ENCODE measurements at regions not wholly inside any gene's neighbourhood (a gene's known extent, or its start where the extent isn't known, plus 50 kb on each side); places are given as distances from the start of the nearest gene placed in this dataset.

GRCh38 chr10:24153031-24153430 is 55.9 kb upstream of the KIAA1217 start:
- Histone ChIP-seq H3F3A (ENCODE audit: insufficient read depth, low read length, poor library complexity, severe bottlenecking) (no peaks in the 10 kb centered on the region), H3K27ac (ENCODE audit: low read length) (no peak overlapping the region), H3K4me3 (ENCODE audit: low read length) (no peak overlapping the region), H3K9ac (ENCODE audit: low read length) (no peak overlapping the region), H3K4me2 (ENCODE audit: low read length) (no peak overlapping the region), H3K79me2 (replicated peaks; ENCODE audit: insufficient read depth, low read length) (no peaks in the 10 kb centered on the region), H2AFZ (ENCODE audit: low read depth, low read length) (no peak overlapping the region), H3K27me3 (ENCODE audit: insufficient read depth, low read depth, low read length) (no peaks in the 10 kb centered on the region), H3K36me3 (ENCODE audit: insufficient read depth, low read length) (no peaks in the 10 kb centered on the region), H3K9me2 (ENCODE audit: insufficient read depth, low read length) (no peaks in the 10 kb centered on the region), H4K20me1 (ENCODE audit: insufficient read depth) (no peaks in the 10 kb centered on the region), H3K9me3 (ENCODE audit: low read length) (no peaks in the 10 kb centered on the region)
- TF ChIP-seq TAF1 (IDR thresholded peaks at IDR 0.05; ENCODE audit: low read depth) (no peak), POLR2AphosphoS5 (IDR thresholded peaks at IDR 0.05) (no peak), SMC3 (conservative IDR thresholded peaks at IDR 0.05; ENCODE audit: poor library complexity) (no peak), EP300 (conservative IDR thresholded peaks at IDR 0.05; ENCODE audit: poor library complexity, severe bottlenecking) (no peak), EZH2 (IDR thresholded peaks at IDR 0.05; ENCODE audit: borderline replicate concordance, insufficient read depth, low read length, poor library complexity, severe bottlenecking) (no peak), CTCF (IDR thresholded peaks at IDR 0.05; ENCODE audit: poor library complexity, severe bottlenecking) (no peak), RAD21 (conservative IDR thresholded peaks at IDR 0.05) (no peak), MXI1 (conservative IDR thresholded peaks at IDR 0.05; ENCODE audit: poor library complexity, severe bottlenecking) (no peak)
- TF ChIP-seq, protein P1, sequence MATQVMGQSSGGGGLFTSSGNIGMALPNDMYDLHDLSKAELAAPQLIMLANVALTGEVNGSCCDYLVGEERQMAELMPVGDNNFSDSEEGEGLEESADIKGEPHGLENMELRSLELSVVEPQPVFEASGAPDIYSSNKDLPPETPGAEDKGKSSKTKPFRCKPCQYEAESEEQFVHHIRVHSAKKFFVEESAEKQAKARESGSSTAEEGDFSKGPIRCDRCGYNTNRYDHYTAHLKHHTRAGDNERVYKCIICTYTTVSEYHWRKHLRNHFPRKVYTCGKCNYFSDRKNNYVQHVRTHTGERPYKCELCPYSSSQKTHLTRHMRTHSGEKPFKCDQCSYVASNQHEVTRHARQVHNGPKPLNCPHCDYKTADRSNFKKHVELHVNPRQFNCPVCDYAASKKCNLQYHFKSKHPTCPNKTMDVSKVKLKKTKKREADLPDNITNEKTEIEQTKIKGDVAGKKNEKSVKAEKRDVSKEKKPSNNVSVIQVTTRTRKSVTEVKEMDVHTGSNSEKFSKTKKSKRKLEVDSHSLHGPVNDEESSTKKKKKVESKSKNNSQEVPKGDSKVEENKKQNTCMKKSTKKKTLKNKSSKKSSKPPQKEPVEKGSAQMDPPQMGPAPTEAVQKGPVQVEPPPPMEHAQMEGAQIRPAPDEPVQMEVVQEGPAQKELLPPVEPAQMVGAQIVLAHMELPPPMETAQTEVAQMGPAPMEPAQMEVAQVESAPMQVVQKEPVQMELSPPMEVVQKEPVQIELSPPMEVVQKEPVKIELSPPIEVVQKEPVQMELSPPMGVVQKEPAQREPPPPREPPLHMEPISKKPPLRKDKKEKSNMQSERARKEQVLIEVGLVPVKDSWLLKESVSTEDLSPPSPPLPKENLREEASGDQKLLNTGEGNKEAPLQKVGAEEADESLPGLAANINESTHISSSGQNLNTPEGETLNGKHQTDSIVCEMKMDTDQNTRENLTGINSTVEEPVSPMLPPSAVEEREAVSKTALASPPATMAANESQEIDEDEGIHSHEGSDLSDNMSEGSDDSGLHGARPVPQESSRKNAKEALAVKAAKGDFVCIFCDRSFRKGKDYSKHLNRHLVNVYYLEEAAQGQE (IDR thresholded peaks at IDR 0.05; ENCODE audit: borderline replicate concordance), result no peak

DNA sequence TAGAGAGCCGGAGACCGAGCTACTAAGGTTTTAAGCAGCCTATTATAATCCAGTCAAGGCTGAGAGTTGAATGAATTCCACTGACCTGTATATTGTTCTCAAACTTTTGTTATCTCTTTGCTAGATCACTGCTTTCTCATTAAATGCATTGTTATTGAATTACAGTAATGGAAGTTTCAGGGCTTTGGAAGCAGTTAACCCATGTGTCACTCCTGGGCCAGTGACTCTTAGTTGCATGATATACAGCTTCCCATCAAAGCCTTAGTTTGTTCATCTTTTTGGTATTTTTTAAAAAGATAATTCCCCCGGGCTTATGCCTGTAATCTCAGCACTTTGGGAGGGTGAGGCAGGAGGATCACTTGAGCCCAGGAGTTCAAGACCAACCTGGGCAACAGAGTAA is 55.4 kb upstream of the KIAA1217 start:
- Histone ChIP-seq H3K4me2 (ENCODE audit: low read length) (no peak overlapping the region), H3K9ac (ENCODE audit: low read length) (no peak overlapping the region), H2AFZ (ENCODE audit: low read depth, low read length) (no peak overlapping the region), H3K27ac (ENCODE audit: low read length) (no peak overlapping the region), H3K36me3 (ENCODE audit: insufficient read depth, low read length) (no peaks in the 10 kb centered on the region), H3K4me3 (ENCODE audit: low read length) (no peak overlapping the region), H4K20me1 (ENCODE audit: insufficient read depth) (no peaks in the 10 kb centered on the region), H3K27me3 (ENCODE audit: insufficient read depth, low read depth, low read length) (no peaks in the 10 kb centered on the region), H3K79me2 (replicated peaks; ENCODE audit: insufficient read depth, low read length) (no peaks in the 10 kb centered on the region), H3K9me3 (ENCODE audit: low read length) (no peaks in the 10 kb centered on the region), H3F3A (ENCODE audit: insufficient read depth, low read length, poor library complexity, severe bottlenecking) (no peaks in the 10 kb centered on the region), H3K9me2 (ENCODE audit: insufficient read depth, low read length) (no peaks in the 10 kb centered on the region)
- TF ChIP-seq SMC3 (conservative IDR thresholded peaks at IDR 0.05; ENCODE audit: poor library complexity), result no peak
- no peak for TF ChIP-seq RAD21 (conservative IDR thresholded peaks at IDR 0.05)
- TF ChIP-seq POLR2AphosphoS5 (IDR thresholded peaks at IDR 0.05), result no peak
- TF ChIP-seq CTCF (IDR thresholded peaks at IDR 0.05; ENCODE audit: poor library complexity, severe bottlenecking), result no peak
- TF ChIP-seq EP300 (conservative IDR thresholded peaks at IDR 0.05; ENCODE audit: poor library complexity, severe bottlenecking), result no peak
- TF ChIP-seq, protein P1 (IDR thresholded peaks at IDR 0.05; ENCODE audit: borderline replicate concordance), result no peak

All from neural cell (in vitro differentiated cells).